A204.1 (cell line): ENCODE measurements at regions not wholly inside any gene's neighbourhood (a gene's known extent, or its start where the extent isn't known, plus 50 kb on each side); places are given as distances from the start of the nearest gene placed in this dataset.

Experiments
- FAIRE-seq: peaks from 2 replicates; lab custom pipeline; 2012; peaks lifted over from hg19 to GRCh38; lab: Jason Lieb, UNC

- no peak for FAIRE-seq
These were observed 103.5 kb downstream of the EDN3 start for GRCh38 chr20:59403962-59404314.

- FAIRE-seq = no peak
These were observed 104.3 kb downstream of the EDN3 start for GRCh38 chr20:59404749-59405148.

GRCh38 chr20:59405226-59406200, 105.1 kb downstream of the EDN3 start:
- no peak for FAIRE-seq

GRCh38 chr20:59406446-59406845, 106.0 kb downstream of the EDN3 start:
- no peak for FAIRE-seq

GRCh38 chr20:59411170-59411569, 110.8 kb downstream of the EDN3 start:
- no peak for FAIRE-seq

GRCh38 chr20:59411589-59411988, 111.2 kb downstream of the EDN3 start:
- FAIRE-seq = no peak

GRCh38 chr20:59412181-59412580, 111.8 kb downstream of the EDN3 start:
- no peak for FAIRE-seq

GRCh38 chr20:59412875-59413284, 112.5 kb downstream of the EDN3 start:
- no peak for FAIRE-seq

- FAIRE-seq = no peak
These were observed 113.0 kb downstream of the EDN3 start for GRCh38 chr20:59413326-59413865.

- no peak for FAIRE-seq
These were observed 114.7 kb downstream of the EDN3 start for GRCh38 chr20:59414936-59415623.

GRCh38 chr20:59416916-59417315, 116.5 kb downstream of the EDN3 start:
- FAIRE-seq = no peak

- no peak for FAIRE-seq
These were observed 120.7 kb downstream of the EDN3 start for GRCh38 chr20:59421089-59421488.

GRCh38 chr20:59421920-59422637, 121.7 kb downstream of the EDN3 start:
- no peak for FAIRE-seq

- FAIRE-seq = no peak
These were observed 122.6 kb downstream of the EDN3 start for GRCh38 chr20:59422872-59423544.

GRCh38 chr20:59424976-59425375, 124.6 kb downstream of the EDN3 start:
- FAIRE-seq = no peak

GRCh38 chr20:59425572-59425971, 125.2 kb downstream of the EDN3 start:
- FAIRE-seq = no peak

GRCh38 chr20:59428006-59428405, 127.6 kb downstream of the EDN3 start:
- FAIRE-seq = no peak

GRCh38 chr20:59428441-59429205, 128.2 kb downstream of the EDN3 start:
- no peak for FAIRE-seq

GRCh38 chr20:59429396-59429795, 129.0 kb downstream of the EDN3 start:
- FAIRE-seq = no peak

- no peak for FAIRE-seq
These were observed 130.6 kb downstream of the EDN3 start for GRCh38 chr20:59431014-59431413.

GRCh38 chr20:59434960-59435359, 134.5 kb downstream of the EDN3 start:
- no peak for FAIRE-seq
